Spleen (tissue), 11 donors: ENCODE measurements at regions not wholly inside any gene's neighbourhood (a gene's known extent, or its start where the extent isn't known, plus 50 kb on each side); places are given as distances from the start of the nearest gene placed in this dataset.

Experiments
- DNase-seq: peaks from one replicate; pipeline ENCODE4 v3.0.0-alpha.2; 2020
- H3K27ac ChIP-seq, 8 donors: fragments of 200-600 bp; sonication (generic) in 7 of 8; 1 replicate in 4 of 8; 2 replicates in 4 of 8; pipeline versions ENCODE4 v1.5.0 to v1.8.0; 2016 to 2021; ENCODE audit warnings: inconsistent platforms in 4 of 8, mild to moderate bottlenecking in 4 of 8, moderate library complexity in 1 of 8
- H3K27me3 ChIP-seq, 7 donors: fragments of 200-600 bp; sonication (generic) in 6 of 7; replicated peaks in 1 of 7; 1 replicate in 4 of 7; 2 replicates in 3 of 7; pipeline versions ENCODE4 v1.5.0 to v1.8.0; 2016 to 2021; ENCODE audit warnings: inconsistent platforms in 3 of 7, mild to moderate bottlenecking in 1 of 7
- H3K36me3 ChIP-seq, 6 donors: fragments of 200-600 bp; sonication (generic) in 5 of 6; 1 replicate in 4 of 6; 2 replicates in 2 of 6; pipeline versions ENCODE4 v1.5.0 to v1.8.0; 2016 to 2021; ENCODE audit warnings: inconsistent platforms in 2 of 6
- H3K4me1 ChIP-seq, 6 donors: fragments of 200-600 bp; sonication (generic) in 5 of 6; 1 replicate in 3 of 6; 2 replicates in 3 of 6; pipeline versions ENCODE4 v1.5.0 to v1.8.0; 2016 to 2021; ENCODE audit warnings: inconsistent platforms in 3 of 6
- H3K4me3 ChIP-seq, 8 donors: fragments of 200-600 bp; sonication (generic) in 7 of 8; 1 replicate in 4 of 8; 2 replicates in 4 of 8; pipeline versions ENCODE4 v1.5.0 to v1.8.0; 2016 to 2021; ENCODE audit warnings: inconsistent platforms in 4 of 8, mild to moderate bottlenecking in 4 of 8, moderate library complexity in 2 of 8
- H3K9me3 ChIP-seq, 8 donors: fragments of 200-600 bp; sonication (generic) in 7 of 8; 1 replicate in 4 of 8; 2 replicates in 4 of 8; pipeline versions ENCODE4 v1.5.0 to v1.8.0; 2016 to 2021; ENCODE audit warnings: inconsistent platforms in 4 of 8
- POLR2A ChIP-seq, 3 donors: fragments of 450-650 bp; IDR thresholded peaks; one replicate each; pipeline ENCODE4 v1.5.1; 2017; ENCODE audit warnings: antibody characterized with exemption in 3 of 3, mild to moderate bottlenecking in 1 of 3
- POLR2AphosphoS5 ChIP-seq, 3 donors: sonication (generic); formaldehyde crosslinking; IDR thresholded peaks; one replicate each; pipeline ENCODE4 v1.5.1; 2017; ENCODE audit warnings: antibody characterized with exemption in 3 of 3
- WGBS, 5 donors: extraction: QIAGEN DNeasy Blood & Tissue Kit in 3 of 5; methylation state at CpG; one replicate each; pipeline versions ENCODE4 v1.1.5 to v1.1.7; 2013 to 2018; 5-methylcytosine and 5-hydroxymethylcytosine counted together
- intact Hi-C: fragments of 100-400 bp; cut with DNase I; formaldehyde crosslinking; loops from one replicate; pipeline ENCODE4 v1.15.0; 2023; ENCODE audit warnings: low total_unique reads
- TF ChIP-seq, protein P1 (sequence below), 11 experiments: fragments of 200-600 bp in 7 of 11; fragments of 450-650 bp in 4 of 11; sonication (generic) in 4 of 11; IDR thresholded peaks in 8 of 11; conservative IDR thresholded peaks in 3 of 11; 1 replicate in 7 of 11; 2 replicates in 4 of 11; pipeline versions ENCODE4 v1.4.0 to v1.8.0; 2016 to 2021; ENCODE audit warnings: antibody characterized with exemption in 11 of 11, inconsistent platforms in 4 of 11, mild to moderate bottlenecking in 1 of 11
- donor health status: healthy with polysubstance abuse.
- donor health status: DM: no; HTN: no; CAD: no; lungs with moderate emphysema.
- donor health status: DM: no; HTN: no; CAD: no.
- donor health status: Bipolar disorder and iron deficiency.
- donor health status: healthy.
- donor health status: DM: no; HTN: no; CAD: no.
- donor health status: DM: yes; HTN: yes; CAD: no.

DNA sequence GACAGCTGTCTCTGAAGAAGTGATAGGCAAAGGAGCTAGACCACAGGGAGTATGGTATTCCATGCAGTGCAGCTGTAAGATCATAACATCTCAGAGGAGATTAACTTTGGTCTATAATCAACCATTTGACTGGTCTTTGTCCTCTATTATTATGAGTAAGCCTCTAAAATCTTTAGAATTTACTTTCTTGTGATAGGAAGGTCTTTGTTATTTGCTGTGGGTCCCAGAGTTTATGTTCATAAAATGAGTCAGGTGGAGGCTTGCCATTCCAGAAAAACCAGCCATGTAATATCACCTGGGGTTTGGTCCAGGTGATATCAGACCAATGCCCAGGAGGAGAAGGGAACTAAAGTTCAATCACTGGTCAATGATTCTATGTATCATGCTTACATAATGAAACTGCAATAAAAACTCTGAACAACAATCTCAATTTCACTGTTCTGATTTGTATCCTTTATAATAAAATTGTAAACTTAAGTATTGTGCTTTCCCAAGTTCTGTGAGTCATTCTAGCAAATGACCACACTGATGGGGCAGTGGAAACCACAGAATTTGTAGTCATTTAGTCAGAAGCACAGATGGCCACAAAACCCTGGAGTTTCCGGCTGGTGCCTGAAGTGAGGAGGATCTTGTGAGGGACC lies 239.6 kb upstream of the TRAM1L1 start:
- H3K4me1 ChIP-seq: no peaks in the 10 kb centered on the region
- no peaks in the 10 kb centered on the region for H3K36me3 ChIP-seq
- 84 to 100% (median 93%) methylated on average over 1 of the region's 1 CpG for WGBS, 5 donors
- H3K27ac ChIP-seq: no peak overlapping the region
- no peaks in the 10 kb centered on the region for H3K9me3 ChIP-seq
- H3K27me3 ChIP-seq: no peaks in the 10 kb centered on the region
- intact Hi-C loops: no loop called here
- TF ChIP-seq, protein P1, sequence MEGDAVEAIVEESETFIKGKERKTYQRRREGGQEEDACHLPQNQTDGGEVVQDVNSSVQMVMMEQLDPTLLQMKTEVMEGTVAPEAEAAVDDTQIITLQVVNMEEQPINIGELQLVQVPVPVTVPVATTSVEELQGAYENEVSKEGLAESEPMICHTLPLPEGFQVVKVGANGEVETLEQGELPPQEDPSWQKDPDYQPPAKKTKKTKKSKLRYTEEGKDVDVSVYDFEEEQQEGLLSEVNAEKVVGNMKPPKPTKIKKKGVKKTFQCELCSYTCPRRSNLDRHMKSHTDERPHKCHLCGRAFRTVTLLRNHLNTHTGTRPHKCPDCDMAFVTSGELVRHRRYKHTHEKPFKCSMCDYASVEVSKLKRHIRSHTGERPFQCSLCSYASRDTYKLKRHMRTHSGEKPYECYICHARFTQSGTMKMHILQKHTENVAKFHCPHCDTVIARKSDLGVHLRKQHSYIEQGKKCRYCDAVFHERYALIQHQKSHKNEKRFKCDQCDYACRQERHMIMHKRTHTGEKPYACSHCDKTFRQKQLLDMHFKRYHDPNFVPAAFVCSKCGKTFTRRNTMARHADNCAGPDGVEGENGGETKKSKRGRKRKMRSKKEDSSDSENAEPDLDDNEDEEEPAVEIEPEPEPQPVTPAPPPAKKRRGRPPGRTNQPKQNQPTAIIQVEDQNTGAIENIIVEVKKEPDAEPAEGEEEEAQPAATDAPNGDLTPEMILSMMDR (IDR thresholded peaks at IDR 0.05 in 8 of 11, conservative IDR thresholded peaks at IDR 0.05 in 3 of 11): no peak
- TF ChIP-seq POLR2AphosphoS5 (IDR thresholded peaks at IDR 0.05) (no peak), POLR2A (IDR thresholded peaks at IDR 0.05) (no peak)
- no peak for DNase-seq
- no peak overlapping the region for H3K4me3 ChIP-seq

DNA sequence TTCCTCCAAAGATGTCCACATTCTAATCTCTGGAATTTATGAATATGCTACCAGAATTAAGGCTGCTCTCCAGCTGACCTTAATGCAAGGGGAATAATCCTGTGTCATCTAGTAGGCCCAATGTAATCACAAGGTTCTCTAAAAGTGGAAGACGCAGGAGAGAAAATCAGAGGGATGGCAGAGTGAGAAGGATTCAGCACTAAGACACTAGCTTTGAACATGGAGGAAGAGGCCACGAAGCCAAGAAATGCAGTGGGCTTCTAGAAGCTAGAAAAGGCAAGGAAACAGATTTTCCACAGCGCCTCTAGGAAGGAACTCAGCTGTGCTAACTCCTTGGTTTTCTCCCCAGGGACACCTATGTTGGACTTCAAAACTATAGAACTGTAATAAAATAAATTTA lies 240.7 kb upstream of the TRAM1L1 start:
- Histone ChIP-seq H3K9me3 (no peaks in the 10 kb centered on the region), H3K4me1 (no peaks in the 10 kb centered on the region), H3K36me3 (no peaks in the 10 kb centered on the region), H3K27me3 (no peaks in the 10 kb centered on the region), H3K27ac (no peak overlapping the region), H3K4me3 (no peak overlapping the region)
- no peak for TF ChIP-seq POLR2A (IDR thresholded peaks at IDR 0.05)
- TF ChIP-seq, protein P1 (IDR thresholded peaks at IDR 0.05 in 8 of 11, conservative IDR thresholded peaks at IDR 0.05 in 3 of 11): no peak
- TF ChIP-seq POLR2AphosphoS5 (IDR thresholded peaks at IDR 0.05): no peak
- DNase-seq: no peak
- 51 to 92% (median 80%) methylated on average over 3 of the region's 3 CpGs for WGBS, 5 donors
- intact Hi-C loops: no loop called here

DNA sequence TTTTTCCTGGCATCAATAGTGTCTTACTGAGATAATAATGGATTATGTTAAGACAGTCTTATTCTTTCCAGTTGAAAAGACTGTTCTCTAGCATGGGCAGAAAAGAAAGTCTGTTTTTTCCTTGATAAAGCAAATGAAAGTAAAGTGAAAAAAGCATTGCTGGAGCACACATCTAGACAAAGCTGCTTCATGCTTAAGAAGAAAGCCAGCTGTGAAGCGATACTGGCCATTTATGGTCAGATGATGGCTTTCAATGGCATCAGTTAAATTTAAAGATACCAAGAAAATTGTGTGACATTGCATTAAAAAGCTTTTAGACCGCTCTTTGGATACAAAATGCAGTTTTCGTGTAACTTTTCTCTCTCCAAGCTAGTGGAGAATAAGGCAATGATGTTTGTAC lies 242.1 kb upstream of the TRAM1L1 start:
- Histone ChIP-seq H3K27me3 (no peaks in the 10 kb centered on the region), H3K4me3 (no peak overlapping the region), H3K4me1 (no peaks in the 10 kb centered on the region), H3K36me3 (no peaks in the 10 kb centered on the region), H3K9me3 (no peaks in the 10 kb centered on the region), H3K27ac (no peak overlapping the region)
- TF ChIP-seq, protein P1 (IDR thresholded peaks at IDR 0.05 in 8 of 11, conservative IDR thresholded peaks at IDR 0.05 in 3 of 11): no peak
- TF ChIP-seq POLR2A (IDR thresholded peaks at IDR 0.05): no peak
- no peak for TF ChIP-seq POLR2AphosphoS5 (IDR thresholded peaks at IDR 0.05)
- WGBS, 5 donors: 75 to 87% (median 78%) methylated on average over 3 of the region's 3 CpGs
- no peak for DNase-seq
- intact Hi-C loops: no loop called here

DNA sequence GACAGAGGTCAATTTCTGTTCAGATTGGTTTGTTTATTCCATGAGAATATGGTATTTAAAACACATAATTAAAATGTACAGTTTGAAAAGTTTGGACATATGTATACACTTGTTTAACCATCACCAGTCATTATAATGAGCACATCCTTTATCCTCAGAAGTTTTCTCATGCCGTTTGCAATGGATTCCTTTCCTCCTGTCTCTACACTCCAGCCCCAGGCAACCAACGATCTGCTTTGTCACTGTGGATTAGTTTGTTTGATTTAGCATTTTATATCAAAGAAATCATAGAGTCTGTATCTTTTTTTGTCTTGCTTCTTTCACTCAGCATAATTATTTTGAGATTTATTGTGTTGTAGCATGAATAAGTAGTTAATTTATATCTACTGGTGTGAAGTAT lies 243.0 kb upstream of the TRAM1L1 start:
- Histone ChIP-seq H3K4me3 (no peak overlapping the region), H3K9me3 (no peaks in the 10 kb centered on the region), H3K27ac (no peak overlapping the region), H3K36me3 (no peaks in the 10 kb centered on the region), H3K27me3 (no peaks in the 10 kb centered on the region), H3K4me1 (no peaks in the 10 kb centered on the region)
- intact Hi-C loops: no loop called here
- no peak for DNase-seq
- no peak for TF ChIP-seq POLR2AphosphoS5 (IDR thresholded peaks at IDR 0.05)
- no peak for TF ChIP-seq POLR2A (IDR thresholded peaks at IDR 0.05)
- TF ChIP-seq, protein P1 (IDR thresholded peaks at IDR 0.05 in 8 of 11, conservative IDR thresholded peaks at IDR 0.05 in 3 of 11): no peak
- 42 to 62% (median 55%) methylated on average over 2 of the region's 2 CpGs for WGBS, 5 donors
